H1 (cell line): ENCODE measurements at regions not wholly inside any gene's neighbourhood (a gene's known extent, or its start where the extent isn't known, plus 50 kb on each side); places are given as distances from the start of the nearest gene placed in this dataset.

Experiments used
- CTCF ChIA-PET: fragments of 300-600 bp; sonication (Branson Sonifier 250); formaldehyde crosslinking; loops from one replicate; lab custom pipeline; 2021; ENCODE audit not compliant: partially characterized antibody; lab: Charles Lee
- POLR2A ChIA-PET: fragments of 300-600 bp; sonication (Branson Sonifier 250); formaldehyde crosslinking; loops from one replicate; lab custom pipeline; 2021; ENCODE audit warnings: inconsistent platforms; ENCODE audit not compliant: partially characterized antibody; lab: Charles Lee
- DNase-seq, 2 experiments: peaks; one replicate each; pipeline versions ENCODE4 v3.0.0 to v3.0.0-alpha.2; 2010 to 2022; ENCODE audit warnings: low spot score in 2 of 2, low read depth in 1 of 2, mixed read lengths in 1 of 2
- FAIRE-seq: peaks from 2 replicates; lab custom pipeline; 2011; peaks lifted over from hg19 to GRCh38; lab: Jason Lieb, UNC
- H2AFZ ChIP-seq: 2 replicates; pipeline ENCODE4 v1.8.1; 2012; ENCODE audit warnings: low read length, inconsistent platforms
- H2AK5ac ChIP-seq: 2 replicates; pipeline ENCODE4 v1.6.1; 2013; ENCODE audit warnings: low read depth, low read length
- H2BK120ac ChIP-seq: replicated peaks from 2 replicates; pipeline ENCODE3; 2013; ENCODE audit warnings: low read depth, low read length, inconsistent platforms
- H2BK12ac ChIP-seq: 2 replicates; pipeline ENCODE4 v1.6.1; 2013; ENCODE audit warnings: low read depth, low read length
- H2BK15ac ChIP-seq: 2 replicates; pipeline ENCODE4 v1.6.1; 2013; ENCODE audit warnings: low read length
- H2BK20ac ChIP-seq: 2 replicates; pipeline ENCODE4 v1.6.1; 2013; ENCODE audit warnings: low read length
- H2BK5ac ChIP-seq: 2 replicates; pipeline ENCODE4 v1.6.1; 2013; ENCODE audit warnings: low read depth, low read length
- H3K14ac ChIP-seq: 2 replicates; pipeline ENCODE4 v1.6.1; 2013; ENCODE audit warnings: inconsistent platforms; ENCODE audit not compliant: insufficient read length
- H3K18ac ChIP-seq: 2 replicates; pipeline ENCODE4 v1.6.1; 2013; ENCODE audit warnings: low read length; ENCODE audit errors: extremely low read depth
- H3K23ac ChIP-seq: 2 replicates; pipeline ENCODE4 v1.6.1; 2013; ENCODE audit warnings: inconsistent platforms; ENCODE audit not compliant: insufficient read length
- H3K23me2 ChIP-seq: 2 replicates; pipeline ENCODE4 v1.6.1; 2013; ENCODE audit warnings: low read depth, low read length
- H3K27ac ChIP-seq: 2 replicates; pipeline ENCODE4 v1.6.1; 2011; ENCODE audit warnings: low read depth, low read length, inconsistent platforms
- H3K27me3 ChIP-seq, 4 experiments: replicated peaks in 1 of 4; 1 replicate in 1 of 4; 2 replicates in 3 of 4; pipeline versions ENCODE4 v1.6.1 to v1.8.1; 2011 to 2013; ENCODE audit warnings: low read length in 3 of 4, mild to moderate bottlenecking in 3 of 4, inconsistent platforms in 2 of 4, mixed read lengths in 2 of 4, moderate library complexity in 1 of 4; ENCODE audit not compliant: control insufficient read depth in 3 of 4, insufficient read depth in 3 of 4; ENCODE audit errors: extremely low read depth in 1 of 4
- H3K36me3 ChIP-seq, 4 experiments: 2 replicates each; pipeline versions ENCODE4 v1.6.1 to v1.8.1; 2011 to 2013; ENCODE audit warnings: mild to moderate bottlenecking in 4 of 4, low read length in 3 of 4, moderate library complexity in 2 of 4, control low read depth in 1 of 4, inconsistent platforms in 1 of 4; ENCODE audit not compliant: insufficient read depth in 4 of 4, control insufficient read depth in 2 of 4
- H3K4ac ChIP-seq: replicated peaks from 2 replicates; pipeline ENCODE3; 2013; ENCODE audit warnings: low read length, low read depth, mixed read lengths, inconsistent platforms; ENCODE audit not compliant: insufficient read length
- H3K4me1 ChIP-seq, 4 experiments: replicated peaks in 1 of 4; 1 replicate in 1 of 4; 2 replicates in 3 of 4; pipeline versions ENCODE4 v1.6.1 to v1.8.1; 2011 to 2013; ENCODE audit warnings: low read length in 3 of 4, inconsistent platforms in 2 of 4, mixed read lengths in 1 of 4; ENCODE audit not compliant: insufficient read depth in 4 of 4, control insufficient read depth in 3 of 4
- H3K4me2 ChIP-seq, 2 experiments: 2 replicates each; pipeline versions ENCODE4 v1.6.1 to v1.8.1; 2011 to 2013; ENCODE audit warnings: low read depth in 2 of 2, low read length in 2 of 2, control low read depth in 1 of 2, inconsistent platforms in 1 of 2, mild to moderate bottlenecking in 1 of 2; ENCODE audit not compliant: insufficient read depth in 1 of 2
- H3K4me3 ChIP-seq, 4 experiments: fragments of 200-600, 300-600 bp in 1 of 4; sonication (generic), shearing (Covaris generic), sonication (Bioruptor Twin) in 1 of 4; 2 replicates each; pipeline versions ENCODE4 v1.5.1 to v1.8.1; 2011 to 2016; ENCODE audit warnings: low read length in 4 of 4, low read depth in 3 of 4, control low read depth in 2 of 4, inconsistent platforms in 2 of 4, mild to moderate bottlenecking in 2 of 4, mixed read lengths in 1 of 4, moderate library complexity in 1 of 4; ENCODE audit not compliant: insufficient read depth in 2 of 4; ENCODE audit errors: extremely low read depth in 1 of 4
- H3K56ac ChIP-seq: replicated peaks from 2 replicates; pipeline ENCODE3; 2013; ENCODE audit warnings: low read depth, mild to moderate bottlenecking, mixed read lengths, low read length, inconsistent platforms; ENCODE audit not compliant: insufficient read length
- H3K79me1 ChIP-seq: 2 replicates; pipeline ENCODE4 v1.6.1; 2013; ENCODE audit warnings: low read depth, low read length, control low read depth
- H3K79me2 ChIP-seq, 2 experiments: 2 replicates each; pipeline versions ENCODE4 v1.6.1 to v1.8.1; 2012 to 2013; ENCODE audit warnings: low read length in 2 of 2, mild to moderate bottlenecking in 2 of 2, inconsistent platforms in 1 of 2; ENCODE audit not compliant: insufficient read depth in 2 of 2, control insufficient read depth in 1 of 2
- H3K9ac ChIP-seq, 4 experiments: replicated peaks in 1 of 4; 1 replicate in 1 of 4; 2 replicates in 3 of 4; pipeline versions ENCODE4 v1.6.1 to v1.8.1; 2011 to 2013; ENCODE audit warnings: low read depth in 3 of 4, low read length in 3 of 4, control low read depth in 2 of 4, mild to moderate bottlenecking in 2 of 4, moderate library complexity in 2 of 4, inconsistent platforms in 1 of 4; ENCODE audit errors: extremely low read depth in 1 of 4
- H3K9me3 ChIP-seq, 2 experiments: 2 replicates each; pipeline versions ENCODE4 v1.6.1 to v1.8.1; 2012 to 2013; ENCODE audit warnings: mild to moderate bottlenecking in 2 of 2, moderate library complexity in 2 of 2, control low read depth in 1 of 2, inconsistent platforms in 1 of 2, low read depth in 1 of 2, low read length in 1 of 2, mixed read lengths in 1 of 2; ENCODE audit not compliant: insufficient read depth in 2 of 2
- H4K20me1 ChIP-seq, 2 experiments: replicated peaks in 1 of 2; 2 replicates each; pipeline versions ENCODE3 to v1.8.1; 2011 to 2013; ENCODE audit warnings: inconsistent platforms in 2 of 2, low read length in 2 of 2, mild to moderate bottlenecking in 1 of 2; ENCODE audit not compliant: insufficient read depth in 2 of 2, control insufficient read depth in 1 of 2
- H4K5ac ChIP-seq: 2 replicates; pipeline ENCODE4 v1.6.1; 2013; ENCODE audit warnings: low read length, low read depth, mixed read lengths, inconsistent platforms; ENCODE audit not compliant: insufficient read length
- H4K8ac ChIP-seq: 2 replicates; pipeline ENCODE4 v1.8.0; 2013; ENCODE audit warnings: mild to moderate bottlenecking, moderate library complexity, low read length, inconsistent platforms; ENCODE audit not compliant: insufficient read depth; ENCODE audit errors: extremely low read depth
- H4K91ac ChIP-seq: replicated peaks from 2 replicates; pipeline ENCODE3; 2013; ENCODE audit warnings: low read length, mixed read lengths, inconsistent platforms; ENCODE audit not compliant: insufficient read length
- CEBPB ChIP-seq: IDR thresholded peaks from 2 replicates; pipeline ENCODE4 v1.6.1; 2012; ENCODE audit warnings: low read depth, low read length
- CHD1 ChIP-seq: IDR thresholded peaks from 2 replicates; pipeline ENCODE4 v1.6.1; 2012; ENCODE audit warnings: low read depth, low read length, improper control_type of control experiment
- CHD2 ChIP-seq: IDR thresholded peaks from 2 replicates; pipeline ENCODE4 v1.6.1; 2012; ENCODE audit warnings: low read length, improper control_type of control experiment
- E2F6 ChIP-seq: IDR thresholded peaks from 2 replicates; pipeline ENCODE4 v1.6.1; 2012; ENCODE audit warnings: inconsistent platforms
- EGR1 ChIP-seq: IDR thresholded peaks from 2 replicates; pipeline ENCODE4 v1.6.1; 2011; ENCODE audit warnings: low read depth, low read length, borderline replicate concordance
- FOSL1 ChIP-seq: IDR thresholded peaks from 2 replicates; pipeline ENCODE4 v1.6.1; 2011; ENCODE audit warnings: mild to moderate bottlenecking, low read depth, low read length, moderate library complexity; ENCODE audit not compliant: insufficient read depth
- GTF2F1 ChIP-seq: IDR thresholded peaks from 2 replicates; pipeline ENCODE4 v1.6.1; 2012; ENCODE audit warnings: low read depth, low read length, improper control_type of control experiment, borderline replicate concordance
- JUN ChIP-seq: IDR thresholded peaks from 2 replicates; pipeline ENCODE4 v1.6.1; 2011; ENCODE audit warnings: low read depth, mild to moderate bottlenecking, improper control_type of control experiment, low read length
- KDM4A ChIP-seq: IDR thresholded peaks from one replicate; pipeline ENCODE4 v1.7.1; 2012; ENCODE audit warnings: low read depth, mild to moderate bottlenecking, moderate library complexity, low read length, inconsistent platforms; ENCODE audit not compliant: severe bottlenecking
- POLR2A ChIP-seq, 2 experiments: IDR thresholded peaks; 1 replicate in 1 of 2; 2 replicates in 1 of 2; pipeline ENCODE4 v1.6.1; 2011; ENCODE audit warnings: low read depth in 2 of 2, low read length in 2 of 2, mild to moderate bottlenecking in 2 of 2; ENCODE audit errors: control extremely low read depth in 1 of 2
- SIRT6 ChIP-seq: IDR thresholded peaks from one replicate; pipeline ENCODE4 v1.7.1; 2012; ENCODE audit warnings: low read length, inconsistent platforms
- SIX5 ChIP-seq: IDR thresholded peaks from 2 replicates; pipeline ENCODE4 v1.6.1; 2011; ENCODE audit warnings: mild to moderate bottlenecking, low read depth, low read length
- TBP ChIP-seq: IDR thresholded peaks from 2 replicates; pipeline ENCODE4 v1.6.1; 2011; ENCODE audit warnings: low read depth, low read length, improper control_type of control experiment
- ZNF274 ChIP-seq: IDR thresholded peaks from 2 replicates; pipeline ENCODE4 v1.7.0; 2012; ENCODE audit warnings: low read length, borderline replicate concordance; ENCODE audit errors: extremely low read depth
- WGBS, 2 experiments: shearing (Covaris generic) in 1 of 2; methylation state at CpG; one replicate each; pipeline versions ENCODE4 v1.1.6 to v1.1.7; 2013 to 2015; ENCODE audit warnings: low lambda C conversion rate in 2 of 2, mixed read lengths in 2 of 2, inconsistent platforms in 1 of 2, low coverage in 1 of 2, missing lambda C conversion rate in 1 of 2; ENCODE audit not compliant: insufficient replicate concordance in 2 of 2, insufficient coverage in 1 of 2, insufficient read length in 1 of 2; ENCODE audit errors: extremely low coverage in 1 of 2, missing lambda C conversion rate in 1 of 2; 5-methylcytosine and 5-hydroxymethylcytosine counted together
- TF ChIP-seq, protein P1 (sequence below): IDR thresholded peaks from 2 replicates; pipeline ENCODE4 v1.6.1; 2011; ENCODE audit warnings: low read length, improper control_type of control experiment

DNA sequence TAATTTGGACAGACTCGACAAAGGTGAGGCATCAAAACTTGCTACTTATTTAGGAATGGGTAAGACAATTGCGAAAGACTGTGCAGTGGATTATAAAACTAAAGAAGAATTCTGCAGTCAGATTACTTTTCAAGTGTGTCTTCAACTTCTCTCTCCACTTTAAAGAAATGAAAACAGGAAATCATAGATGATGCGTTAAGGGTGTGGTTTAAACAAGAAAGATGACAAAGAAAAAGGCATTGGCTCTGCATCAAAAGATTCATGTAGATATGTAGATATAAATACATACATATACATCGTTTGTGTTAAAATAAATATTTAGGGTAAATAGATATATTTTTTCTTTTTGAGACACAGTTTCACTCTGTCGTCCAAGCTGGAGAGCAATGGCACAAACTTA, 74.6 kb upstream of the PARP11 start:
- CTCF ChIA-PET = interaction anchor here (1.2 to 3.1 kb wide), 3 partner anchors 17 to 111 kb away, joined by 3 to 14 read pairs (median 3); no protein-coding TSS in a partner anchor
- H2BK20ac ChIP-seq = no peak overlapping the region
- no peak overlapping the region for H3K9ac ChIP-seq
- 91% methylated on average over 5 of the region's 5 CpGs; no CpG with 5 or more reads in 1 of the 2 experiments for WGBS, 2 experiments
- FAIRE-seq (no peak), DNase-seq (no peak)
- no peak for TF ChIP-seq POLR2A (IDR thresholded peaks at IDR 0.05; ENCODE audit: control extremely low read depth in 1 of 2, low read depth in 2 of 2, low read length in 2 of 2)
- no peak for TF ChIP-seq FOSL1
- no peak for TF ChIP-seq GTF2F1
- TF ChIP-seq CHD1 = no peak
- TF ChIP-seq, protein P1, sequence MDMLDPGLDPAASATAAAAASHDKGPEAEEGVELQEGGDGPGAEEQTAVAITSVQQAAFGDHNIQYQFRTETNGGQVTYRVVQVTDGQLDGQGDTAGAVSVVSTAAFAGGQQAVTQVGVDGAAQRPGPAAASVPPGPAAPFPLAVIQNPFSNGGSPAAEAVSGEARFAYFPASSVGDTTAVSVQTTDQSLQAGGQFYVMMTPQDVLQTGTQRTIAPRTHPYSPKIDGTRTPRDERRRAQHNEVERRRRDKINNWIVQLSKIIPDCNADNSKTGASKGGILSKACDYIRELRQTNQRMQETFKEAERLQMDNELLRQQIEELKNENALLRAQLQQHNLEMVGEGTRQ = no peak
- TF ChIP-seq ZNF274 = no peak
- no peak for TF ChIP-seq JUN
- TF ChIP-seq E2F6 = no peak
- no peak for TF ChIP-seq SIRT6
- TF ChIP-seq SIX5 = no peak
- no peak for TF ChIP-seq TBP
- no peak for TF ChIP-seq KDM4A
- TF ChIP-seq CEBPB = no peak
- no peak for TF ChIP-seq CHD2
- no peak for TF ChIP-seq EGR1
- H2AFZ ChIP-seq = no peak overlapping the region
- H4K5ac ChIP-seq = no peak overlapping the region
- no peak overlapping the region for H3K18ac ChIP-seq
- H2BK5ac ChIP-seq = no peak overlapping the region
- no peaks in the 10 kb centered on the region for H3K36me3 ChIP-seq
- no peak overlapping the region for H3K4ac ChIP-seq
- H3K14ac ChIP-seq = no peak overlapping the region
- H2BK120ac ChIP-seq = no peak overlapping the region
- no peaks in the 10 kb centered on the region for H3K79me2 ChIP-seq
- H3K56ac ChIP-seq = no peak overlapping the region
- no peak overlapping the region for H2BK15ac ChIP-seq
- no peak overlapping the region for H2AK5ac ChIP-seq
- H3K27ac ChIP-seq = no peak overlapping the region
- no peak overlapping the region for H3K4me2 ChIP-seq
- no peak overlapping the region for H4K8ac ChIP-seq
- POLR2A ChIA-PET = no interaction called here
- no peaks in the 10 kb centered on the region for H3K23me2 ChIP-seq
- no peak overlapping the region for H4K91ac ChIP-seq
- no peak overlapping the region for H3K23ac ChIP-seq
- no peaks in the 10 kb centered on the region for H4K20me1 ChIP-seq
- H3K79me1 ChIP-seq = no peaks in the 10 kb centered on the region
- H3K9me3 ChIP-seq = no peaks in the 10 kb centered on the region
- H3K4me1 ChIP-seq = peaks cover 0 to 14% (median 2%) of the 10 kb centered on the region in 4 experiments; a peak in 2 of 7 replicates
- no peak overlapping the region for H3K4me3 ChIP-seq
- H2BK12ac ChIP-seq = no peak overlapping the region
- H3K27me3 ChIP-seq = peaks cover 0 to 5% (median 0%) of the 10 kb centered on the region in 4 experiments; a peak in 1 of 7 replicates
